ENCODE measurements at regions not wholly inside any gene's neighbourhood (a gene's known extent, or its start where the extent isn't known, plus 50 kb on each side); places are given as distances from the start of the nearest gene placed in this dataset.

DNA sequence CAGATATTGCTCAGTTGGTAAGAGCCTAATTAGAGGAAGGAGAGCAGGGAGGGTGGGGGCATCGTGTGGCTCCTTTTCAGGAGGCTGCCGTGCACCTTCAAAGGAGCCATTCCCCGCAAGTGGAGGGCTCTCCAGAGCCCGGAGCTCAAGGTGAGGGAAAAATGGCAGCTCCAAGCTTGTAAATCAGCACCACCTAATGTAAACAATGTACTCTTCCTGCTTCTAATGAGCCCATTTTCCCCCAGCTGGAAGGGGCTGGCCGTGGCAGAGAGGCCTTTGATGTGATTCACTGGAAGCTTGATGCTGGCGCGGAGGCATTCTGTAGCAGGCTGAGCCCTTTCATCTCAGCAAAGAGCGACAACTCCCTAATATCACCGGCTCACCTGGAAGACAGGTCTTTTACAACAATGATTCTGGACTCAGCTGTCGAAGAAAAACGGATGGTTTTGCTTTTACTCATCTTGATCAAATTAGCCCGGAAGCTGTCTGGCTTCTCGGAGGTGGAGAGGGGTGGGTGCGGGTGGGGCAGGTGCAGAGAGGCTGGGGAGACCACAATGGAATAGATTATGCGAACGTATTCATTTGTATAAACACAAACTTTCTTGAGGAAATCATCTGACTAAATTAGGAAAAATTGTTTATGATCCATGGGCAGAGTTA, 112.5 kb downstream of the RRAGC start:
- TF ChIP-seq, protein P1, sequence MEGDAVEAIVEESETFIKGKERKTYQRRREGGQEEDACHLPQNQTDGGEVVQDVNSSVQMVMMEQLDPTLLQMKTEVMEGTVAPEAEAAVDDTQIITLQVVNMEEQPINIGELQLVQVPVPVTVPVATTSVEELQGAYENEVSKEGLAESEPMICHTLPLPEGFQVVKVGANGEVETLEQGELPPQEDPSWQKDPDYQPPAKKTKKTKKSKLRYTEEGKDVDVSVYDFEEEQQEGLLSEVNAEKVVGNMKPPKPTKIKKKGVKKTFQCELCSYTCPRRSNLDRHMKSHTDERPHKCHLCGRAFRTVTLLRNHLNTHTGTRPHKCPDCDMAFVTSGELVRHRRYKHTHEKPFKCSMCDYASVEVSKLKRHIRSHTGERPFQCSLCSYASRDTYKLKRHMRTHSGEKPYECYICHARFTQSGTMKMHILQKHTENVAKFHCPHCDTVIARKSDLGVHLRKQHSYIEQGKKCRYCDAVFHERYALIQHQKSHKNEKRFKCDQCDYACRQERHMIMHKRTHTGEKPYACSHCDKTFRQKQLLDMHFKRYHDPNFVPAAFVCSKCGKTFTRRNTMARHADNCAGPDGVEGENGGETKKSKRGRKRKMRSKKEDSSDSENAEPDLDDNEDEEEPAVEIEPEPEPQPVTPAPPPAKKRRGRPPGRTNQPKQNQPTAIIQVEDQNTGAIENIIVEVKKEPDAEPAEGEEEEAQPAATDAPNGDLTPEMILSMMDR (IDR thresholded peaks at IDR 0.05; ENCODE audit: low read length), result no peak
- no peak for TF ChIP-seq EZH2 (IDR thresholded peaks at IDR 0.05; ENCODE audit: borderline replicate concordance, low read length)

All from OCI-LY1 (cell line).